ENCODE measurements at regions not wholly inside any gene's neighbourhood (a gene's known extent, or its start where the extent isn't known, plus 50 kb on each side); places are given as distances from the start of the nearest gene placed in this dataset.
"Not testable (repeated sequence)": the region's sequence is repeated elsewhere in the genome, so short reads cannot be mapped to it uniquely, and the experiment has no call there.

GRCh38 chr5:165015547-165015946 lies 1510.1 kb downstream of the MAT2B start:
- DNase-seq = no peak

DNA sequence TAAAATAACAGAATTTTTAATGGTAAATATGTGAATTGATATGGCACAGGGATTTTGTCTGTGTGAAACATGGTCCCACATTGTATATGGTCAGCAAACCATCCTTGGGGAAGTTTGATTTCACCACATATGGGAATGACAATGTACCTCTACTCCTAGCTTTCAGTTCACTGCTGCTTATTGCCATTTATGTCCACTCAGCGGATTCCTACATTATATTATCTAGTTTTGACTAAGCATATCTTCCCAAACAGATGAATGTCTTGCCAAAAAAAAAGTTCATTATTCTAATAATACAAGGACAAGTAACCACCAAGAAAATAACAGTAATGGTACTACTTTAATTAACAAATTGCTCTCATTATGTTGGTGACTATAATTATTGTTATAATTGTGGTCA lies 1521.6 kb downstream of the MAT2B start:
- no peak for DNase-seq

GRCh38 chr5:165028356-165028755 lies 1522.9 kb downstream of the MAT2B start:
- DNase-seq = no peak

DNA sequence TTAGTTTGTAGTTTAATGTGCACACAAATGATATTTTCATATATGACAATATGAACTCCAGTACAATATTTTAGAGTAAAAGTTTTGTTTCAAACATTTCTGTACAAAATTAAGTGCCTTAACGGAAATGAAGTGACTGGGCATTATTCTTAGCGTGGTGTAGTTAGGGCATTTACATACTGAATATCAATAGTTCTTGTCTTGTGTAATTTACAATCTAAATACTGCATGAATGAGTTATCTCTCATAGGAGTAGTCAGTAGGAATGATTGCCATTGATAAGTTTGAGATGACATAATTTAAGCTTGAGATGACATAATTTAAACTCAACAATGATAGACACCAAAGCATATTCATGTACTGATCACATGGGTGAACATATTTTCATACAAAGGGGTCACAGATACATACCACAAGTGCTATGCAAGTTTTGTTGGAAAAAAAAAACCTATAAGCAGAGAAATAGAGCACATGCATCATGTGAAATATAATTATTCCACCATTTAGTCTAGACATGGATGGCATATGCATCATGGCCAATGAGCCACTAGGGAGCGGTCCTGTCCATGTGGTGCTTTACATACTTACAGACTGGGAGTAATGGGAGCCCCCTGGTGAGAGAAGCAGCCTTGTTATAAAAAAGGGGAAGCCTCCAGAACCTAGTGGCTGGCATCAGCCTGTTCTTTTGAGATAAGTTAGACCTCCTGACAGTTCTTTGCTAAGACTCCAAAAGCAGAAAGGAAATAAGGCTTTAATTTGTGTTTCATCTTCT lies 1523.9 kb downstream of the MAT2B start:
- DNase-seq = no peak

DNA sequence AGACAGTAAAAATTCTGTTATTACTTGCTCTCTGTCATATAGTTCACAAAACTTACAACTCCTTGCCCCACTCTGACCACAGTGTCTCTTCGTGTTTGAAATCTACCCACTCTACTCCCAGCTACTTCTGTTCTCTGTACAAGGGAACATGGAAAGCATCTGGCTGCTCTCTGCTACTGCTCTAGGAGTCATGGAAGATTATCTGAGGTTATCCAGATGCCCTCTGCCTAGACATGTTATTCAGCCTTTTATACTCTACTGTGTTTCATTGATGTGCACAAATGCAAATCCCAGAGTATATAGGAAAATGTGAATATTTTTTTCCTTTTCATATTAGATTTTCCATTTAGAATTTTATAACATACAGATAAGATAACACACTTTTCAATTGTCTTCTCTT lies 1525.6 kb downstream of the MAT2B start:
- DNase-seq = no peak

DNA sequence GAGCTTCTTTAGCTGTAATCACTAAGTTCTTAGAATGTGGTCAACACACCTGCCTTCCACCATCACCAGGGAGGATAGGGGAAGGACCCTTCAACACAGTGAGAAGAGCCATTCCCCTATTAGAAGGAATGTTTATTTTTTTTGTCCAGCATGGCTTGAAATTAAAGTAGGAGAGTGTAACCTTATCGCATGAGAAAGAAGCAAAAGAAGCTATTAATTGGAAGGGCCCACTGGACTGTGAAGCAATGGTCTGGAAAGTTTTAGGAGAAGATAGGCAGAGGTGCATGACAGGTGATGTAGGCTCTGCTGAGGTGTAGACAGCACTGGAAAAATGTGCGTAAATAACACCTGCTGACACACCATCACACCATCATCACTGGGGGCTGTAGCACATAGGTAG lies 1526.0 kb downstream of the MAT2B start:
- DNase-seq = no peak

DNA sequence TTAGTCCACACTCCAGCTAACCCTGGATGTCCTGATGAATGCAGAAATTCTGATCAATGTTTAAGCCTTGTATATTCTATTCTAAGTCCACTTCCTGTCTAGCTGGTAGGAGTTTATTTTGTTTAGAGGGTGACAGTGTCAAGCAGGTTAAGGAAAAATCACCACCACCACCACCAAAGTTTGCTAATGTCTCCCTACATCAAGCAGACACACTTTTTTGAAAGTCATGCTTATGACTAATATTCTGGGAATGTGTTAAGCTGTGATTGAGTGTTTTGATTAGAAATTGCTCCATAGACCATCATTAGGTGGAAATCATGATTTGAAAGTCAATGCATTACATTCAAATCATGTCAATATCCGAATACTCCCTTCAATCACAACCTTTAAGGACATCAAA lies 1530.1 kb downstream of the MAT2B start:
- DNase-seq = no peak

GRCh38 chr5:165039748-165040147 lies 1534.3 kb downstream of the MAT2B start:
- no peak for DNase-seq

DNA sequence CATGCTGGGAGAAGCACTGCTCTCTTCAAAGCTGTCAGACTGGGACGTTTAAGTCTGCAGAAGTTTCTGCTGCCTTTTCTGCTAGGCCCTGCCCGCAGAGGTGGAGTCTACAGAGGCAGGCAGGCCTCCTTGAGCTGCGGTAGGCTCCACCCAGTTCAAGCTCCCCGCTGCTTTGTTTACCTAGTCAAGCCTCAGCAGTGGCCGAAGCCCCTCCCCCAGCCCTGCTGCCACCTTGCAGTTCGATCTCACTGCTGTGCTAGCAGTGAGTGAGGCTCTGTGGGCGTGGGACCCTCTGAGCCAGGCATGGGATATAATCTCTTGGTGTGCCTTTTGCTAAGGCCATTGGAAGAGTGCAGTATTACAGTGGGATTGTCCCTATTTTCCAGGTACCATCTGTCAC lies 1540.5 kb downstream of the MAT2B start:
- not testable (repeated sequence) for DNase-seq

- no peak for DNase-seq
Observed at GRCh38 chr5:165055476-165055875, 1550.1 kb downstream of the MAT2B start.

GRCh38 chr5:165057145-165057544 lies 1551.7 kb downstream of the MAT2B start:
- DNase-seq = no peak

DNA sequence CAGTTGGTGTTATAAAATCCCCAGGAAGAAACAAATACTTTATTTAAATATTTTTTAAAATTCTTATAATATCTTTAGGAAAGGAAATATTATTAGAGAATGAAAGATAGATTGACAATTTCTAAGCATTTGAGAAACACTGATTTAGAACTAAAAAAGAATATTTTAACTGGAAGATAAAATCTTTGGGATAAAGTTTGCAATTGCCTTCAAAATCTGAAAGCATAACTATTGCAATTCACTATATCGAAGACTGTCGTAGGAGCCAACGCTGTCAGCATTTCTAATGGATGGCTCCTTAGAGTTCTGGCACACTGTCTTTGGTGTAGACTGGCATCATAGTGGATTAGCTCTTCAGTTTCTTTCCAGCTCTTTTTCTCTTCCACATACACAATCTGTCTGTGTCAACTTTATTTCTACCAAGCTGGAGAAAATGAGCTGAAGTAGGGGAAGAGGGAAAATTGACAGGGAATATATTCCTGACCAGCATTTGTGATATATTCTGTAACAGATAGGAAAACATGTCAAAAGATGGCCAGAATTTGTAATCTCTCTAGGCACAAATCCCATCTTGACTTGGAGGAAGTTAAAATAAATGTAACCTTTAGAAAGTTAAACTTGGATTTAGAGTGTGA lies 1561.4 kb downstream of the MAT2B start:
- DNase-seq = no peak

- no peak for DNase-seq
Observed at GRCh38 chr5:165076686-165077085, 1571.3 kb downstream of the MAT2B start.

GRCh38 chr5:165079389-165079788 lies 1574.0 kb downstream of the MAT2B start:
- DNase-seq = no peak

DNA sequence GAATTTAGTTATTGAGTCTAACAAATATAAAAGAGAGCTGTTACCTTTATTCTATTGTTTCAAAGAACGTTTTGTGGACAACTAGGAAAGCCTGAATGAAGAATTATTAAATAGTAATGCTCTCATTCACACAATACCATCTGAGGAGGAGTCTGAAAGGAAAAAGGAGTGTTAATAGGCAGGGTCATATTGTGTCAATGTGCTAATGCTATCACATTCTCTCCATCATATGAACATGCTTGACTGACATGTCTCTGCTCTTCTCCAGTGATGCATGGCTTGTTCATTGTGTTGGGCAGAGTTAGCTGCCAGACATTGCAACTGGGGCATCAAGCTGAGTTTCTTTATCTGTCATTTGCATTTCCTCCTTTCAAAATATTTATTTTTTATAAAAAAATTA lies 1578.0 kb downstream of the MAT2B start:
- no peak for DNase-seq

DNA sequence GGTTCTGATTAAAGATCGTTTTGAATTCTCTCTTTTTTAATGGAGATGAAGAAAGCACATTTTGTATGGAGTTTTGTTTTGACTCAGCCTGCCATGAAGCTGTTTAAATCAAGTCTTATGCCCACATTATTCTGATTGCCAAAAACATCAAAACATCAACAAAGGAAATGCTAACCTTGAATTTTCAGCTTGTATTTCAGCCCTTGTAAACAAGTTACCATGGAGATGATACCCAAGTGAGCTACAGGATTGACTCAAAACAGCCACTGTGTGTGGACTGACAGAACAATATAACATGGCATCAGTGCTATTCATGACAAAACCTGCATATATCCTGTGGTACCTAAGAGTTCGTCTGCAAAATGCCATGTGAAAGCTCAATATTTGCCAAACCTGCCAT lies 1581.0 kb downstream of the MAT2B start:
- no peak for DNase-seq

DNA sequence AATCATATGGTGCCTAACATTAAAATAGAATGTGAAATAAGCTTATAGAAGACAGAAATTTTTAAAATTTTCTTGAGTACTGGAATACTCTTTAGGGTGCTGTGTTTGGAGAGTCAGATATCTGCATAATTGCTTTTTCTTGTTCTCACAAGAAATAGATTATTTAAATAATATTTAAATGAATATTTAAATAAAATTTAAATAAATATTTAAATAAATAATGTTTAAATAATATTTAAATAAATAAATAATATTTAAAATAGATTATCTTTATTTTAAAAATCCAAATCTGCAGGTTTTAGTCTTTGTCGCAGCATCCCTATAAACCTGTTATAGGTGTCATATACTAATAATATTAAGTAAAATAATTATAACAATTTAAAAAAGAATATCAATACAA lies 1589.4 kb downstream of the MAT2B start:
- no peak for DNase-seq

DNA sequence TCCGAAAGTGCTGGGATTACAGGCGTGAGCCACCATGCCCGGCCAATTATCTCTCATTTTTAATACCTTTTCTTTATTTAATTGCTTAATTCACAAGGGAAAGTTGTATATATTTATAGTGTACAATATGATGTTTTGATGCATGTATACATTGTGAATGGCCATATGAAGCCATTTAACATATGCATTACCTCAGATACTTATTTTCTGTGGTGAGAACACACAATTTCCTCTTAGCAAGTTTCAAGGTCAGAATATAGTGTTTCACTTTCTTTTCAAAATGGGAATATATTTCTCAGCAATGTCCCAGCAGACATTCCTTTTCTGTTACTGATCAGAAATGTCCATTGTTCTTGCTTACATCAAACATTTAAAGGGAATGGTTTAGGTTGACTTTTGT lies 1596.3 kb downstream of the MAT2B start:
- DNase-seq = no peak

DNA sequence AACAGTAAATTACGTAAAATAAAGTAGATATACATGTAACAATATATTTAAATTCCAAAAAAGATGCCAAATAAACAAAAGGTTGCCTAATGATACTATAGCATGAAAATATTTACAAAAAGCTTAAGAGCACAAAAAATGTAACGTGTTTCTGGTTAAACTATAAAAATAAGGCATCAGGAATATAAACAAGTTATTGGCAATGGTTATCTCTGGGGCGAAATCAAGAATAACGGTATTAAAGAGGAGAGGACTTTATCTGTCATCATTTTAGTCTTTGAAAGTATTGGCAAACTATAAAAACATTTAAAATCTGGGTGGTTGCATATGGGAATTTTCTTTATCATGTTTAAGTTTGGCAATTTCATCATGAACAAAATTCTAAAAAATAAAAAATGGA lies 1599.2 kb downstream of the MAT2B start:
- DNase-seq = no peak

DNA sequence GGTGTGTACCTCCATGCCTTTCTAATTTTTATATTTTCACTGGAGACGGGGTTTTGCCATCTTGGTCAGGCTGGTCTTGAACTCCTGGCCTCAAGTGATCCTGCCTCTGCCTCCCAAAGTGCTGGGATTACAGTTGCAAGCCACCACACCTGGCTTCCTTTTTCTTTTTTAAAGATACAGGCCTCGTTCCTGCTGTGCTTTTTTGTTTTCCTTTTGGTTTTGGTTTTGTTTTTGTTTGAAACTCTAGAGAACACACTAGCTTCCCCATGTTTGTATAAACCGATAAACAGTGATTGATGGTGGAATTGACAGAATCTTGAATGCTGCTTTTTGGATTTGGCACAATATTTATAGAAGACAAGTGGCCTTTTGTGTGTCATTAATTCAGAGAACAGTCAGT lies 1603.4 kb downstream of the MAT2B start:
- DNase-seq = no peak

GRCh38 chr5:165119175-165119574 lies 1613.8 kb downstream of the MAT2B start:
- DNase-seq = no peak

DNA sequence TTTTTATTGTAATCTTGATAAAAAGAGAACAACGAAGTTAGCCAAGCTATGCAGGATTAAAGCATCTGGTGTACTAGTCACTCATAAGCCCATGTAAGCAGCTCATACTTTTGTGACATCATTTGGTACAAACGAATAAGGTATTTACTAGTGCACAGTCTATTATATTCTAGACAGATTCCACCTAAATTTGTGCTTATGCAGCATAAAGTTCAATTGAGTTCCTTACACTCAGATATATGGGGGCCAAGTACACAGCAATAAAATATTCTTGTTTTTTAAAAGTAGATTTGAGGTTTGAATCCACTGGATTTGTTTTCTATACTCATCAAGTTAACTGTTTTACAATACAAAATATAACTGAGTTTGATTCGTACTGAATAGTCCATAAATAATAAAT lies 1621.2 kb downstream of the MAT2B start:
- DNase-seq = no peak

GRCh38 chr5:165127941-165128340 lies 1622.5 kb downstream of the MAT2B start:
- DNase-seq = no peak

DNA sequence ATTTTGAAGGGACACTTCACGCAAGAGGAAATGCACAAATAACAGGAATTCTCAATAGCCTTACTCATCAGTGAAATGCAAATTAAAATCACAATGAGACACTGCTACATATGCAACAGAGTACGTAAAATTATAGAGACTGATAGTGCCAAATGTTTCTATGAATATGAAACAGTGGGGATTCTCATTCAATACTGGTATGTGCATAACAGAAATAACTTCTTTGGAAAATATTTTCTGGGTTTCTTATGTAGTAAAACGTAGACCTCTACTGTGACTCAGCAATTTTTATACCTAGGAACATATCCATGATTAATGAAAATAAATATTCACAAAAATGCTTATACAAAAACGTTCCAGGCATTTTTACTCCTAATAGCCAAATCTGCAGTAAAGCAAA lies 1625.2 kb downstream of the MAT2B start:
- DNase-seq = peak; percentile 16

GRCh38 chr5:165134155-165134554 lies 1628.7 kb downstream of the MAT2B start:
- peak; percentile 54 for DNase-seq

All from fibroblast of skin of abdomen (primary cell).